ENCODE measurements at regions not wholly inside any gene's neighbourhood (a gene's known extent, or its start where the extent isn't known, plus 50 kb on each side); places are given as distances from the start of the nearest gene placed in this dataset.

GRCh38 chr10:62919776-62920175 is 103.6 kb upstream of the EGR2 start:
- TF ChIP-seq POLR2AphosphoS5 (IDR thresholded peaks at IDR 0.05; ENCODE audit: borderline replicate concordance, low read depth, low read length) (no peak), EZH2 (IDR thresholded peaks at IDR 0.05) (no peak), FOXP2 (optimal IDR thresholded peaks at IDR 0.05; ENCODE audit: control extremely low read depth, extremely low read length, insufficient read depth) (no peak)

Measured in SK-N-MC (cell line).